Breast epithelium (tissue), 3 donors: ENCODE measurements at regions not wholly inside any gene's neighbourhood (a gene's known extent, or its start where the extent isn't known, plus 50 kb on each side); places are given as distances from the start of the nearest gene placed in this dataset.

ENCODE experiments used
- CTCF ChIP-seq, 3 donors: fragments of 450-650 bp; IDR thresholded peaks; one replicate each; pipeline ENCODE4 v1.5.1; 2016 to 2017; ENCODE audit warnings: antibody characterized with exemption in 3 of 3, mild to moderate bottlenecking in 3 of 3, moderate library complexity in 3 of 3
- POLR2A ChIP-seq: fragments of 450-650 bp; IDR thresholded peaks from one replicate; pipeline ENCODE4 v1.6.1; 2016; ENCODE audit warnings: antibody characterized with exemption, mild to moderate bottlenecking, moderate library complexity

GRCh38 chr11:69393865-69394233, 87.6 kb upstream of the LINC01488 start:
- no peak for TF ChIP-seq CTCF (IDR thresholded peaks at IDR 0.05)
- no peak for TF ChIP-seq POLR2A
